Fibroblast of mammary gland (primary cell): ENCODE measurements at regions not wholly inside any gene's neighbourhood (a gene's known extent, or its start where the extent isn't known, plus 50 kb on each side); places are given as distances from the start of the nearest gene placed in this dataset.
"Not testable (repeated sequence)": the region's sequence is repeated elsewhere in the genome, so short reads cannot be mapped to it uniquely, and the experiment has no call there.

Experiments
- DNase-seq: peaks from one replicate; pipeline ENCODE4 v3.0.0-alpha.2; 2010; ENCODE audit warnings: low read depth
- H3K4me3 ChIP-seq: 2 replicates; pipeline ENCODE4 v1.5.1; 2011; ENCODE audit warnings: low read depth, mild to moderate bottlenecking, low read length, moderate library complexity; ENCODE audit not compliant: control insufficient read depth
- CTCF ChIP-seq: conservative IDR thresholded peaks from 2 replicates; pipeline ENCODE4 v1.5.1; 2011; ENCODE audit warnings: low read depth, low read length, inconsistent platforms; ENCODE audit not compliant: control insufficient read depth, insufficient read depth

GRCh38 chr4:49510238-49510637 lies 524.2 kb downstream of the CWH43 start:
- H3K4me3 ChIP-seq, result not testable (repeated sequence)
- peak; percentile 7 for DNase-seq

DNA sequence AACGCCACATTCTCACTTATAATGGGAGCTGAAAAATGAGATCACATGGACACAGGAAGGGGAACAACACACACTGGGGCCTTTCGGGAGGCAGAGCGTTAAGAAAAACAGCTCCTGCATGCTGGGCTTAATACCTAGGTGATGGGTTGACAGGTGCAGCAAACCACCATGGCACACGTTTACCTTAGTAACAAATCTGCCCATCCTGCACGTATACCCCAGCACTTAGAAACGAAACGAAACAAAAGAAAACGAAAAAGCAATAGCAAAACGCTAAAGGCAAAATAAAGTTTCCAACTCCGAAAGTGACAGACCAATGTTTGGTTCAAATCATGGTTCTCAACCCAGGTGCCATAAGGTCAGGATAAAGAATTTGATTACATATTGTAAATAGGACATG lies 525.3 kb downstream of the CWH43 start:
- peak; percentile 9 for DNase-seq
- H3K4me3 ChIP-seq, result not testable (repeated sequence)

DNA sequence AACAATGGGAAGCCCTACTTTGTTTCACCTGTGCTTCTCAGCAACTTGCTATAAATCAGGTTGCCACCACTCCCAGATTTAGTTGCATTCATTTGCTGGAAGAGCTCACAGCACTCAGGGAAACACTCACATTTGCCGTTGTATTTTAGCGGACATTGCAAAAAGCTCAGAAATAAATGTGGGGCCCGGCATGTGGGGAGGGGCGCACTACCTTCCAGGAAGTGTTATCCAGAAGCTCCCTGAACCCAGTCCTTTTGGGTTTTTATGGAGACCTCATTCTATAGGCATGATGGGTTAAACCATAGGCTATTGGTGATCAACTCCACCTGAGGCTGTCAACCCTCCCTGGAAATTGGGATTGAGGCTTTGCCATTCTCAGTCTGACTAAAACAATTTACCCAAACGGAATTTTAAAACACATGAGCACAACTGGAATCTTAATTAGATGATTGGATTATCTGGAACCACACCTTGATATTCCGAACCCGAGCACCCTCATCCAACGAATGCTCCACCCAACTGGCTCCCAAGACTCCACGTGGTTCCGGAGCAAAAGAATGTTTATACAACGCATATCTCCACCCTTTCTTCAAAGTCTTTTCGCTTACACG lies 525.9 kb downstream of the CWH43 start:
- DNase-seq, result peak; percentile 15
- not testable (repeated sequence) for H3K4me3 ChIP-seq

- DNase-seq, result peak; percentile 18
Measured at GRCh38 chr4:49512641-49513545, 526.8 kb downstream of the CWH43 start.

DNA sequence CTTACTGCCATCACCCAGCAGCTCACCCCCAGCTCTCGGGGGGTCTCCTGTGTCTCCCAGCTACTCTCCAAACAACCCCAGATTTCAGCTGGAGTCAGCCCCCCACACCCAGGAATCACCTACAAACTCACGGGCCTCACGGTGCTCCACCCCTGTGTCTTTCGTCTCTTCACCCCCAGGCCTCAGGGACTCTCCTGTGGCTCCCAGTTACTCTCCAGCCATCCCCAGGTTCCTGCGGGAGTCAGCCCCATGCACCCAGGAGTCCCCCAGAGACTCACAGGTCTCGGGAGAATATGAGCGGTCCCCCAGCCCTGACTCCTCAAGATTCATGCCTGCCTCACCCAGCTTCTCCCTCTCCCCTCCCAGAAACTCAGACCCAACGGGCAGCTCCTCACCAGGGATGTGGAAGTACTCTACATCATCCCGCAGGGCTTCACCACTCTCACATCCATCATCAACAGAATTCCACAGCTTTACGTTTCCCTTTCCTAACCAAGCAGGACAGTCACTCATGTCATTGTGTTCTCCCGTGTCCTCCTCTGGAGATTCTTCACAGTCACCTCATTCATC lies 527.6 kb downstream of the CWH43 start:
- DNase-seq, H3K4me3 ChIP-seq: not testable (repeated sequence)

More at GRCh38 chr4:49512641-49513545, 526.8 kb downstream of the CWH43 start:
- not testable (repeated sequence) for H3K4me3 ChIP-seq

- H3K4me3 ChIP-seq, result not testable (repeated sequence)
- peak; percentile 14 for DNase-seq
Measured at GRCh38 chr4:49514171-49514699, 528.2 kb downstream of the CWH43 start.

DNA sequence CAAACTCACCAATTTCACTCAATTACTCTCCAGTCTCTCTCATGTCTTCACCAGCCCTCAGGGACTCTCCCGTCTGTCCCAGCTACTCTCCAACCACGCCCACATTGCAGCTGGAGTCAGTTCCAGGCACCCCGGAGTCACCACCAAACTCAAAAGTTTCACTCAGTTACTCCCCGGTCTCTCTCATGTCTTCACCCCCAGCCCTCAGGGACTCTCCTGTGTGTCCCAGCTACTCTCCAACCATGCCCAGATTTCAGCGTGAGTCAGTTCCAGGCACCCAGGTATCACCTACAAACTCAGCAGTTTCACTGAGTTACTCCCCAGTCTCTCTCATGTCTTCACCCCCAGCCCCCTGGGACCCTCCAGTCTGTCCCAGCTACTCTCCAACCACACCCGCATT lies 528.8 kb downstream of the CWH43 start:
- DNase-seq, H3K4me3 ChIP-seq: not testable (repeated sequence)

DNA sequence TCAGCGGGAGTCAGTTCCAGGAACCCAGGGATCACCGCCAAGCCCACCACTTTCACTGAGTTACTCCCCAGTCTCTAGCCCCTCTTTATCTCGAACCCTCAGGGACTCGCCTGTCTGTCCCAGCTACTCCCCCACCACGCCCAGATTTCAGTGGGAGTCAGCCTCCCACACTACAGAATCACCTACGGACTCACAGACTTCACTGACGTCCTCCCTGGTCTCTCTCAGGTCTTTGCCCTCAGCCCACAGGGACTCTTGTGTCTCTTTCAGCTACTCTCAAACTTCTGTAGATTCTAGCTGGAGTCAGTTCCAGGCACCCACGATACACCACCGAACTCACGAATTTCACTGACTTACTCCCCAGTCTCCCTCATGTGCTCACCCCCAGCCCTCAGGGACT lies 529.2 kb downstream of the CWH43 start:
- H3K4me3 ChIP-seq, DNase-seq: not testable (repeated sequence)

GRCh38 chr4:49516096-49516495 lies 530.0 kb downstream of the CWH43 start:
- H3K4me3 ChIP-seq, DNase-seq: not testable (repeated sequence)

- H3K4me3 ChIP-seq, result no peak overlapping the region
- no peak for TF ChIP-seq CTCF
- no peak for DNase-seq
Measured at GRCh38 chr4:49516796-49517195, 530.7 kb downstream of the CWH43 start.

- not testable (repeated sequence) for H3K4me3 ChIP-seq, DNase-seq
Measured at GRCh38 chr4:49517485-49518205, 531.6 kb downstream of the CWH43 start.

GRCh38 chr4:49519150-49520035 lies 533.3 kb downstream of the CWH43 start:
- H3K4me3 ChIP-seq, result not testable (repeated sequence)

DNA sequence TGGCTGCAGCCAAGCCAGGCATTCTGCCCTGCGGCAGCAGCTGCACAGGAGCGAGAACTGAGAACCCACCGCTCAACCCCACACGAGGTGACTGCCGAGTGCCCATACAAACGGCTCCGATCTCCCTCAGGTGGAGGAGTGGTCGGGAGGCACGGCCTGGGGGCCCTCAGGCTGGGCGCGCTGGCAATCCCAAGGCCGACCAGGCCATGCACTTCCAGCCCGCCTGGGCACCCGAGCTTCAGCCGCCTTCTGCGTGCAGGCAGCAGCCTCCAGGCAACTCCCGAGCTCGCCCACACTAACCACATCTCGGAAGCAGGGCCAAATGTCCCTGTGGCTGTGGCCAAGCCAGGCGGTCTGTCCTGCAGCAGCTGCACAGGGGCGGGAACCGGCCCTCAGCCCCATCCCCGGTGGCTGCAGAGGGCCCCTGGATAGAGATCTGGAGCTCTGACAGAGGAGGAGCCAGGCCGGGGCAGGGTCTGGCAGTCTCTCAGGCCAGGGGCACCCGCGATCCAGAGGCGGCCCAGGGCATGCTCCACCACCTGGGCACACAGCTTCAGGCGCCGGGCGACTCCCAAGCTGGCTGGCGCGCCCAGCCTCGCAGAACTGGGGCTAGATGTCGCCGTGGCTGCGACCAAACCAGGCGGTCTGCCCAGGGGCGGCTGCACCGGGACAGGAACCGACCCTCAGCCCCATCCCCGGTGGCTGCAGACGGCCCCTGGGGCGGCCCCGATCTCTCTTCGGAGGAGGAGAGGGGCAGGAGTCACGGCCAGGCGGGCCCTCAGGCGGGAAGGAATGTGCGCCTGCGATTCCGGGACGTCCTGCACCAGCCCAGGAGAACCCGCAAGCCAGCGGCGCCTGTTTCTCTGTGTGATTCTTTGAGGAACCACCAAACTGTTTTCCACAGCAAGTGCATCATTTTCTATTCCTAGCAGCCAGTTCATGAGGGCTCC lies 538.0 kb downstream of the CWH43 start:
- not testable (repeated sequence) for H3K4me3 ChIP-seq, DNase-seq

More at GRCh38 chr4:49519150-49520035, 533.3 kb downstream of the CWH43 start:
- not testable (repeated sequence) for DNase-seq

GRCh38 chr4:49558916-49559676 lies 573.0 kb downstream of the CWH43 start:
- not testable (repeated sequence) for DNase-seq, H3K4me3 ChIP-seq
